D721Med (cell line): ENCODE measurements at regions not wholly inside any gene's neighbourhood (a gene's known extent, or its start where the extent isn't known, plus 50 kb on each side); places are given as distances from the start of the nearest gene placed in this dataset.
A peak's percentile ranks its signal among the peaks of the same experiment; 100 is the strongest.

Source experiments
- DNase-seq: peaks from one replicate; pipeline ENCODE4 v3.0.0; 2011; ENCODE audit warnings: low spot score; ENCODE audit not compliant: insufficient read length
- FAIRE-seq: peaks from 2 replicates; lab custom pipeline; 2011; peaks lifted over from hg19 to GRCh38; lab: Jason Lieb, UNC
- CTCF ChIP-seq: IDR thresholded peaks from 2 replicates; pipeline ENCODE4 v1.5.1; 2012; ENCODE audit warnings: mild to moderate bottlenecking, control low read depth; ENCODE audit not compliant: insufficient read depth; ENCODE audit errors: missing control alignments

GRCh38 chr1:5296557-5297179 lies 642.3 kb downstream of the AJAP1 start:
- TF ChIP-seq CTCF: no peak
- DNase-seq (no peak), FAIRE-seq (no peak)

- DNase-seq: no peak
- no peak for FAIRE-seq
- no peak for TF ChIP-seq CTCF
These were observed 641.7 kb downstream of the AJAP1 start for GRCh38 chr1:5296095-5296494.

- DNase-seq: no peak
- TF ChIP-seq CTCF: no peak
- FAIRE-seq: no peak
These were observed 637.5 kb downstream of the AJAP1 start for GRCh38 chr1:5291889-5292288.

GRCh38 chr1:5287178-5288150 lies 633.1 kb downstream of the AJAP1 start:
- no peak for DNase-seq
- no peak for TF ChIP-seq CTCF
- no peak for FAIRE-seq

- FAIRE-seq (no peak), DNase-seq (no peak)
- TF ChIP-seq CTCF: peak; percentile 52
These were observed 631.8 kb downstream of the AJAP1 start for GRCh38 chr1:5286244-5286643.

- FAIRE-seq: no peak
These were observed 620.1 kb downstream of the AJAP1 start for GRCh38 chr1:5274527-5274926.

More at GRCh38 chr1:5274527-5274926, 620.1 kb downstream of the AJAP1 start:
- no peak for TF ChIP-seq CTCF
- no peak for DNase-seq
